Activated CD8-positive, alpha-beta memory T cell treated with anti-CD3 and anti-CD28 coated beads for 4 hours (primary cell): ENCODE measurements at regions not wholly inside any gene's neighbourhood (a gene's known extent, or its start where the extent isn't known, plus 50 kb on each side); places are given as distances from the start of the nearest gene placed in this dataset.
"Not testable (repeated sequence)": the region's sequence is repeated elsewhere in the genome, so short reads cannot be mapped to it uniquely, and the experiment has no call there.

ENCODE experiments used
- DNase-seq, 2 donors: peaks; one replicate each; pipeline ENCODE4 v3.0.0-alpha.2; 2020; ENCODE audit warnings: low read depth in 2 of 2

- no peak for DNase-seq
These were observed 474.3 kb upstream of the CCDC196 start for GRCh38 chr14:66011855-66012254.

- DNase-seq, result not testable (repeated sequence)
These were observed 472.6 kb upstream of the CCDC196 start for GRCh38 chr14:66013607-66014006.

- no peak for DNase-seq
These were observed 470.9 kb upstream of the CCDC196 start for GRCh38 chr14:66015071-66015780.

DNA sequence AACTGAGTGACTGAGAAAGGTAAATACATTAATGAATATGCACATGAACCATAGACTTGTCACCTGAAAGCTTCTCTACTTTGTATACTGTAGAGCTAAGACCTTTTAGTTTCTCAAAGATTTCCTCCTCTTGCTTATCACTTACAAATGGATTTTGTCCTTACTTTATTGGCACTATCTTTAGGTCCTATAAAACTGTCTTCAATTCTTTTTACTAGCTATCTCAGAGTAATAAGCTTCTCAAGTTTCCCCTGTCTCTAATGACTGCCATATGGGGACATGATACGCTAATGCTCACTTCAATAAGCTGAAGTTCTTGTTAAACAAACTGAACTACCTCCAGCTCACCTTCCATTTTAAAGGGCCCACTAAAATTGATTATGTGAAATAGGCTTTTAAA, 468.2 kb upstream of the CCDC196 start:
- no peak for DNase-seq

DNA sequence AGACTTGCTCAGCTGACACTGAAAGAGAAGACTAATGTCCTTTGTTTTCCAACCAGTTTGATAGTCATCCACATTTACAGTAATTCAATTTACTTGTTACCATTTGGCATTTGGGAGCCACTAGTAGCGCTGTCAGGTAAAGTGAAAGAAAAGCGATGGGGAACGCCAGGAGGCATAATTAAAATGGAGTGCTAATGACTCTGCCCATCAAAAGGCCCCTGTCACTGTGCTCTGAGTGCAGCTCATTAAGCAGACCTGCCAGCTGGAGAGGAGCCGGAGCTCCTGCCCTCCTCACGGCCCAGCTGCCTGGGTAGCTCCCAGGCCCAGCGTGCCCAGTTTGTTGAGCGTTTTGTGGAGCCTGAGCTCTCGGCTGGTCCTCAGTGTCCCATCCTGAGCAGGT, 463.6 kb upstream of the CCDC196 start:
- DNase-seq, result no peak

- no peak for DNase-seq
These were observed 460.4 kb upstream of the CCDC196 start for GRCh38 chr14:66025779-66026178.

DNA sequence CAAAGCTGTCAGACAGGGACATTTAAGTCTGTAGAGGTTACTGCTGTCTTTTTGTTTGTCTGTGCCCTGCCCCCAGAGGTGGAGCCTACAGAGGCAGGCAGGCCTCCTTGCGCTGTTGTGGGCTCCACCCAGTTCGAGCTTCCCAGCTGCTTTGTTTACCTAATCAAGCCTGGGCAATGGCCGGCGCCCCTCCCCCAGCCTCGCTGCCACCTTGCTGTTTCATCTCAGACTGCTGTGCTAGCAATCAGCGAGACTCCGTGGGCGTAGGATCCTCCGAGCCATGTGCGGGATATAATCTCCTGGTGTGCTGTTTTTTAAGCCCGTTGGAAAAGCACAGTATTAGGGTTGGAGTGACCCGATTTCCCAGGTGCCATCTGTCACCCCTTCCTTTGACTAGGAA, 454.2 kb upstream of the CCDC196 start:
- DNase-seq, result not testable (repeated sequence)

- DNase-seq, result no peak
These were observed 453.4 kb upstream of the CCDC196 start for GRCh38 chr14:66032800-66033199.

DNA sequence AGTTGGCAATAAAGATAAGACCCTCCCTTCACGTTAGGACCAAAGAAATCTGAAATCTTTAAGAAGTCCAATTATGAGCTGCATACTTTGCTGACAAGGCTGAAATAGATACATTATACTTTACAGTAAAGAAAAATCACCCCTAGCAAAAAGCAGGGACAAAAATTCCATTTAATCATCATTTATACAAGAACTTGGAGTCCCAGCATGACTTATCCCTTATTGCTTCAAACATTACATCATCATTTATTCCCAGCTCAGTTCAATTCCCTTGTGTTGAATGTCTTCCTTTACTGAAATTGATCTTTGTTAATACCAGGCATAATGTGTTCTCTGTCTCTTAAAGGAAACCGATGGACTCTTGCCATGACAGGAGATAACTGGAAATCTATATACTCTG, 449.6 kb upstream of the CCDC196 start:
- no peak for DNase-seq

- DNase-seq, result no peak
These were observed 448.8 kb upstream of the CCDC196 start for GRCh38 chr14:66037361-66037760.

DNA sequence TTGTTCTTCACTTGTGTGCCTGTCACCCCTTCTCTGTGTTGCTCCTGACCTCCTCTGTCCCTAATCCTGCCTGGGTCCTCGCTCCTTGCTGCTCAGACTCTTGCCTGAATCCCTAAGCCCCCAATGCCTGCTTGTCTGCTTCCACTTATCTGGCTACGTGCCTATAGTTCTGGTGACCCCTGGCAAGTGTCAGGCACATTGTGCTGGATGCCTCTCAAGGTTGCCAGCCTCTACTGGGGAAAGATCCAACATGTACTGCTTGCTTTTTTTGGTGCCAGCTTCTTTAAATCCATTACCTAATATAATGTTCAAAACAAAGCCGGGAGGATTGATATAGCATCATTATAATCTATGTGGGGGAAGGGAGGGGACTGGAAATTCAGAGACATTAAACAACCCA, 448.0 kb upstream of the CCDC196 start:
- no peak for DNase-seq

DNA sequence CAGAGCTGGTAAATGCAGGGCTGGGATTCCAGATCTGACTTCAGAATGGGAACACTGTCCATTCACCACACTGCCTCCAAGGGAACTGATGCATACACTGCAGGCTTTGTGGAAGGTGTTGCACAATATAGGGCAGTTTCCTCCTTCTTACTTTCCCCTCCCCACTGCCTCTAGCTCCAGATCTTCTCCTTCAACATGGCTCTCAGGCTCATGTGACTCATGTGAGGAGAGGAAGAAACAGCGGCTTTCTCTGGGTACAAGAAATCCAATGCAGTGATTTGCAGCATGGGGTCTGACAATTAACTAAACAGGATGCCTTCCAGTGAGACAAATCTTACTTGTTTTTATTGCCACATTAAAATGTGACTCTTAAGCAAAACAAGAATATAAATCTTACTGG, 447.6 kb upstream of the CCDC196 start:
- no peak for DNase-seq

GRCh38 chr14:66039495-66039894, 446.7 kb upstream of the CCDC196 start:
- DNase-seq, result no peak

GRCh38 chr14:66041582-66041981, 444.6 kb upstream of the CCDC196 start:
- DNase-seq, result no peak

GRCh38 chr14:66043921-66044320, 442.2 kb upstream of the CCDC196 start:
- DNase-seq, result no peak

DNA sequence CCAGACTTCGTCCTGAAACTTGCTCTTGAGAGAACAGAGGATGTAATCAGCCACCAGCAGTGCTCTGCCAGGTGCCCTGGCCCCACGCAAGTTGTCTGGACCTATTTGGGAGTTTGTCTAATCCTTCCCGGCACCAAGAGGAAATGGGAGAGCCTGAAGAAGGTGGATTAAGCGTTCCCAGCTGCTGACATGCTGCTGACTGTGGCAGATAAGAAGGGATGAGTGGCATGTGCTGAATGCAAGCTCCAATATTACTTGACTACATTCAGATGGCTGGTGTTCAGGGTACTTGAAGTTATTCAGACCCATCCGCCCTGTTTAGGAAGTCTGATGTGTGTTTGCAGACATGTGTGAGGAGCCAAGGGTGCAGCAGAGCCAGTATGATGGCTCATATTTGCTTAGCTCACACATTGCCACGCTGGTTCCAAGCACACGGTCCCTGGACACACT, 440.6 kb upstream of the CCDC196 start:
- DNase-seq, result no peak

DNA sequence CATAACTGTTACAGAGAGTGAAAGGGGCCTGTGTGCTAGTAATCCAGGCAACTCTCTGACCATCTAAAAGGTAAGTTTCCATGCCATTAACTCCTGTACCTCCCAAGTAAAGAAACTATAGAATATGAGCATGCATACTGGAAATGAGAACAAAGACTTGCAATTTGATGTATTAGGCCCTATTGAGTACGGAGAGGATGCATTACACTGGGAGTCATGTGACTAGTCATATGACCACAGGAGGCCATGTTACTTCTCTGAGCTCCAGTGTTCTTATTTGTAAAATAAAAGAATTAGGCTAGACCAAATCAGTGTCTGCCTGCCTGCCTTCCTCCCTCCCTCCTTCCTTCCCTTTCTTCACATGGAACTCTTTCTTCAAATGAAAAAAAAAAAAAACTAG, 440.1 kb upstream of the CCDC196 start:
- DNase-seq, result no peak

- no peak for DNase-seq
These were observed 439.6 kb upstream of the CCDC196 start for GRCh38 chr14:66046591-66046990.

DNA sequence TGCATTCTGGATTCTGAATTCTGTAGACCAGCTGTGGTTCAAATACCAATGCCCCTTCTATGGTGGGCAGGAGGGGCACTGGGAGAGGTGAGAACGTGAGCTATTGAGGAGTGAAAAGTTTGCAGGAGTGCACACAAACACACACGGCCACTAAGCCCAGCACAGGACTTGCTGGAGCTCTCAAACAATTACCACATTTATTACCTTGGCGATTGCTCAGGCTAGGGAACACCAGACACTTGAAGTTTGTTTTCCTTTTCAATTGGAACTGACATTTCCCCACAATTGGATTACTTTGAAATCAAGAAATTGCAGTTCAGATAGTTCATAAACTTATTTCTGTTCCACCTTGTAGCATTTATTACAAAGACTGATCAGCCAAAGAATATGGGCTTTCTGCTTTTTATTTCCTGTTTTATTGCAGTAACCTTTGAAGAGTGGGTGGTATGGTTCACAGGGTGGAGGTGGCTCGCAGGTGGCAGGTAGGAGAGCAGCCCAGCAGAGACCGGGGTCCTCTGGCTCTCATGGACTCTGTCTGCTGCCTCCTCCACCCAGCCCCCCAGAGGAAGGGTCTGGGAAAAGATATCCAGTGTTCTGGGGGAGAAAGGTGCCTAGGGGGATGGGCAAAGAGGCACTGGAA, 429.8 kb upstream of the CCDC196 start:
- DNase-seq, result no peak

- no peak for DNase-seq
These were observed 429.1 kb upstream of the CCDC196 start for GRCh38 chr14:66056926-66057552.

- DNase-seq, result no peak
These were observed 421.0 kb upstream of the CCDC196 start for GRCh38 chr14:66065188-66065587.

- no peak for DNase-seq
These were observed 419.0 kb upstream of the CCDC196 start for GRCh38 chr14:66066981-66067776.
